ENCODE measurements at regions not wholly inside any gene's neighbourhood (a gene's known extent, or its start where the extent isn't known, plus 50 kb on each side); places are given as distances from the start of the nearest gene placed in this dataset.

DNA sequence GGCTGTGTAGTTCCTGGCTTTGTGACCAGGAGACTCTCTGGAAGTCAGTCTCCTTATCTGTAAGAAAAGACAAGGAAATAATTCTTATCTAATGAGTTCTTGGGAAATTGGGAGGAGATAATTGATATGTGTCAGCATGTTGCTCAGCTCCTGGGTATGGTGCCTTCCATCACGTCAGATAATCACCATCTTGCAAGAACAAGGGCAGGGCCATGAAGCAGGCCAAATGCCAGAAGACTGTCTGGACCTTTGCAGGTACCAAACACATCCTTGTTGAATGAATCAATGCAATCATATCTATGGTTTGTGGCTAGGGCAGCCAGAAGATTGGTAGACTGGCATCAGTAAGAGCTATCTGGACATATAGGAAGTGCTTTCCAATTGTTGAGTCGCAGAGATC, 473.5 kb downstream of the TNS1 start:
- Mint-ChIP-seq H3K27ac (no peak overlapping the region), H3K4me1 (peaks cover 3% of the 10 kb centered on the region; the same call in 1 of the 3 replicates), H3K36me3 (ENCODE audit: low read depth) (no peaks in the 10 kb centered on the region), H3K4me3 (no peak overlapping the region), H3K9me3 (no peaks in the 10 kb centered on the region), H3K27me3 (ENCODE audit: insufficient read depth, low read depth, poor library complexity) (peaks cover 2% of the 10 kb centered on the region)
- Histone ChIP-seq H3K4me2 (no peak overlapping the region), H4K20me1 (replicated peaks; ENCODE audit: insufficient read depth) (no peaks in the 10 kb centered on the region), H2AFZ (no peak overlapping the region), H3K36me3 (ENCODE audit: insufficient read depth) (no peaks in the 10 kb centered on the region), H3K27ac (ENCODE audit: low read depth) (no peak overlapping the region), H3K27me3 (ENCODE audit: insufficient read depth) (no peaks in the 10 kb centered on the region), H3F3A (replicated peaks; ENCODE audit: low read depth) (no peaks in the 10 kb centered on the region), H3K79me2 (replicated peaks; ENCODE audit: insufficient read depth) (no peaks in the 10 kb centered on the region), H3K4me3 (no peak overlapping the region), H3K9me2 (ENCODE audit: insufficient read depth) (peaks cover 10% of the 10 kb centered on the region; the same call in 1 of the 2 replicates), H3K4me1 (ENCODE audit: insufficient read depth) (no peaks in the 10 kb centered on the region)
- DNase-seq (ENCODE audit: low spot score) (no peak), ATAC-seq (no peak)
- TF ChIP-seq STAT1 (IDR thresholded peaks at IDR 0.05; ENCODE audit: unreplicated experiment): no peak
- TF ChIP-seq POLR2AphosphoS5 (IDR thresholded peaks at IDR 0.05; ENCODE audit: low read depth): no peak
- TF ChIP-seq EZH2 (IDR thresholded peaks at IDR 0.05; ENCODE audit: low read depth, unreplicated experiment): no peak
- no peak for TF ChIP-seq EZH2phosphoT487 (IDR thresholded peaks at IDR 0.05; ENCODE audit: unreplicated experiment)
- no peak for TF ChIP-seq ZNF331 (CRISPR knock-in tag; IDR thresholded peaks at IDR 0.05; ENCODE audit: low read depth)
- no peak for TF ChIP-seq ZNF114 (CRISPR knock-in tag; IDR thresholded peaks at IDR 0.05)
- TF ChIP-seq CREB1 (CRISPR knock-in tag; IDR thresholded peaks at IDR 0.05; ENCODE audit: low read depth): no peak
- TF ChIP-seq, protein P1, sequence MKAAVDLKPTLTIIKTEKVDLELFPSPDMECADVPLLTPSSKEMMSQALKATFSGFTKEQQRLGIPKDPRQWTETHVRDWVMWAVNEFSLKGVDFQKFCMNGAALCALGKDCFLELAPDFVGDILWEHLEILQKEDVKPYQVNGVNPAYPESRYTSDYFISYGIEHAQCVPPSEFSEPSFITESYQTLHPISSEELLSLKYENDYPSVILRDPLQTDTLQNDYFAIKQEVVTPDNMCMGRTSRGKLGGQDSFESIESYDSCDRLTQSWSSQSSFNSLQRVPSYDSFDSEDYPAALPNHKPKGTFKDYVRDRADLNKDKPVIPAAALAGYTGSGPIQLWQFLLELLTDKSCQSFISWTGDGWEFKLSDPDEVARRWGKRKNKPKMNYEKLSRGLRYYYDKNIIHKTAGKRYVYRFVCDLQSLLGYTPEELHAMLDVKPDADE (IDR thresholded peaks at IDR 0.05): no peak
- TF ChIP-seq NANOG (IDR thresholded peaks at IDR 0.05; ENCODE audit: borderline replicate concordance): no peak
- TF ChIP-seq, protein P2, sequence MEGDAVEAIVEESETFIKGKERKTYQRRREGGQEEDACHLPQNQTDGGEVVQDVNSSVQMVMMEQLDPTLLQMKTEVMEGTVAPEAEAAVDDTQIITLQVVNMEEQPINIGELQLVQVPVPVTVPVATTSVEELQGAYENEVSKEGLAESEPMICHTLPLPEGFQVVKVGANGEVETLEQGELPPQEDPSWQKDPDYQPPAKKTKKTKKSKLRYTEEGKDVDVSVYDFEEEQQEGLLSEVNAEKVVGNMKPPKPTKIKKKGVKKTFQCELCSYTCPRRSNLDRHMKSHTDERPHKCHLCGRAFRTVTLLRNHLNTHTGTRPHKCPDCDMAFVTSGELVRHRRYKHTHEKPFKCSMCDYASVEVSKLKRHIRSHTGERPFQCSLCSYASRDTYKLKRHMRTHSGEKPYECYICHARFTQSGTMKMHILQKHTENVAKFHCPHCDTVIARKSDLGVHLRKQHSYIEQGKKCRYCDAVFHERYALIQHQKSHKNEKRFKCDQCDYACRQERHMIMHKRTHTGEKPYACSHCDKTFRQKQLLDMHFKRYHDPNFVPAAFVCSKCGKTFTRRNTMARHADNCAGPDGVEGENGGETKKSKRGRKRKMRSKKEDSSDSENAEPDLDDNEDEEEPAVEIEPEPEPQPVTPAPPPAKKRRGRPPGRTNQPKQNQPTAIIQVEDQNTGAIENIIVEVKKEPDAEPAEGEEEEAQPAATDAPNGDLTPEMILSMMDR (conservative IDR thresholded peaks at IDR 0.05; ENCODE audit: low read depth in 2 of 2): no peak
- TF ChIP-seq, protein P3, sequence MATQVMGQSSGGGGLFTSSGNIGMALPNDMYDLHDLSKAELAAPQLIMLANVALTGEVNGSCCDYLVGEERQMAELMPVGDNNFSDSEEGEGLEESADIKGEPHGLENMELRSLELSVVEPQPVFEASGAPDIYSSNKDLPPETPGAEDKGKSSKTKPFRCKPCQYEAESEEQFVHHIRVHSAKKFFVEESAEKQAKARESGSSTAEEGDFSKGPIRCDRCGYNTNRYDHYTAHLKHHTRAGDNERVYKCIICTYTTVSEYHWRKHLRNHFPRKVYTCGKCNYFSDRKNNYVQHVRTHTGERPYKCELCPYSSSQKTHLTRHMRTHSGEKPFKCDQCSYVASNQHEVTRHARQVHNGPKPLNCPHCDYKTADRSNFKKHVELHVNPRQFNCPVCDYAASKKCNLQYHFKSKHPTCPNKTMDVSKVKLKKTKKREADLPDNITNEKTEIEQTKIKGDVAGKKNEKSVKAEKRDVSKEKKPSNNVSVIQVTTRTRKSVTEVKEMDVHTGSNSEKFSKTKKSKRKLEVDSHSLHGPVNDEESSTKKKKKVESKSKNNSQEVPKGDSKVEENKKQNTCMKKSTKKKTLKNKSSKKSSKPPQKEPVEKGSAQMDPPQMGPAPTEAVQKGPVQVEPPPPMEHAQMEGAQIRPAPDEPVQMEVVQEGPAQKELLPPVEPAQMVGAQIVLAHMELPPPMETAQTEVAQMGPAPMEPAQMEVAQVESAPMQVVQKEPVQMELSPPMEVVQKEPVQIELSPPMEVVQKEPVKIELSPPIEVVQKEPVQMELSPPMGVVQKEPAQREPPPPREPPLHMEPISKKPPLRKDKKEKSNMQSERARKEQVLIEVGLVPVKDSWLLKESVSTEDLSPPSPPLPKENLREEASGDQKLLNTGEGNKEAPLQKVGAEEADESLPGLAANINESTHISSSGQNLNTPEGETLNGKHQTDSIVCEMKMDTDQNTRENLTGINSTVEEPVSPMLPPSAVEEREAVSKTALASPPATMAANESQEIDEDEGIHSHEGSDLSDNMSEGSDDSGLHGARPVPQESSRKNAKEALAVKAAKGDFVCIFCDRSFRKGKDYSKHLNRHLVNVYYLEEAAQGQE (IDR thresholded peaks at IDR 0.05; ENCODE audit: unreplicated experiment): no peak
- TF ChIP-seq, protein P4, sequence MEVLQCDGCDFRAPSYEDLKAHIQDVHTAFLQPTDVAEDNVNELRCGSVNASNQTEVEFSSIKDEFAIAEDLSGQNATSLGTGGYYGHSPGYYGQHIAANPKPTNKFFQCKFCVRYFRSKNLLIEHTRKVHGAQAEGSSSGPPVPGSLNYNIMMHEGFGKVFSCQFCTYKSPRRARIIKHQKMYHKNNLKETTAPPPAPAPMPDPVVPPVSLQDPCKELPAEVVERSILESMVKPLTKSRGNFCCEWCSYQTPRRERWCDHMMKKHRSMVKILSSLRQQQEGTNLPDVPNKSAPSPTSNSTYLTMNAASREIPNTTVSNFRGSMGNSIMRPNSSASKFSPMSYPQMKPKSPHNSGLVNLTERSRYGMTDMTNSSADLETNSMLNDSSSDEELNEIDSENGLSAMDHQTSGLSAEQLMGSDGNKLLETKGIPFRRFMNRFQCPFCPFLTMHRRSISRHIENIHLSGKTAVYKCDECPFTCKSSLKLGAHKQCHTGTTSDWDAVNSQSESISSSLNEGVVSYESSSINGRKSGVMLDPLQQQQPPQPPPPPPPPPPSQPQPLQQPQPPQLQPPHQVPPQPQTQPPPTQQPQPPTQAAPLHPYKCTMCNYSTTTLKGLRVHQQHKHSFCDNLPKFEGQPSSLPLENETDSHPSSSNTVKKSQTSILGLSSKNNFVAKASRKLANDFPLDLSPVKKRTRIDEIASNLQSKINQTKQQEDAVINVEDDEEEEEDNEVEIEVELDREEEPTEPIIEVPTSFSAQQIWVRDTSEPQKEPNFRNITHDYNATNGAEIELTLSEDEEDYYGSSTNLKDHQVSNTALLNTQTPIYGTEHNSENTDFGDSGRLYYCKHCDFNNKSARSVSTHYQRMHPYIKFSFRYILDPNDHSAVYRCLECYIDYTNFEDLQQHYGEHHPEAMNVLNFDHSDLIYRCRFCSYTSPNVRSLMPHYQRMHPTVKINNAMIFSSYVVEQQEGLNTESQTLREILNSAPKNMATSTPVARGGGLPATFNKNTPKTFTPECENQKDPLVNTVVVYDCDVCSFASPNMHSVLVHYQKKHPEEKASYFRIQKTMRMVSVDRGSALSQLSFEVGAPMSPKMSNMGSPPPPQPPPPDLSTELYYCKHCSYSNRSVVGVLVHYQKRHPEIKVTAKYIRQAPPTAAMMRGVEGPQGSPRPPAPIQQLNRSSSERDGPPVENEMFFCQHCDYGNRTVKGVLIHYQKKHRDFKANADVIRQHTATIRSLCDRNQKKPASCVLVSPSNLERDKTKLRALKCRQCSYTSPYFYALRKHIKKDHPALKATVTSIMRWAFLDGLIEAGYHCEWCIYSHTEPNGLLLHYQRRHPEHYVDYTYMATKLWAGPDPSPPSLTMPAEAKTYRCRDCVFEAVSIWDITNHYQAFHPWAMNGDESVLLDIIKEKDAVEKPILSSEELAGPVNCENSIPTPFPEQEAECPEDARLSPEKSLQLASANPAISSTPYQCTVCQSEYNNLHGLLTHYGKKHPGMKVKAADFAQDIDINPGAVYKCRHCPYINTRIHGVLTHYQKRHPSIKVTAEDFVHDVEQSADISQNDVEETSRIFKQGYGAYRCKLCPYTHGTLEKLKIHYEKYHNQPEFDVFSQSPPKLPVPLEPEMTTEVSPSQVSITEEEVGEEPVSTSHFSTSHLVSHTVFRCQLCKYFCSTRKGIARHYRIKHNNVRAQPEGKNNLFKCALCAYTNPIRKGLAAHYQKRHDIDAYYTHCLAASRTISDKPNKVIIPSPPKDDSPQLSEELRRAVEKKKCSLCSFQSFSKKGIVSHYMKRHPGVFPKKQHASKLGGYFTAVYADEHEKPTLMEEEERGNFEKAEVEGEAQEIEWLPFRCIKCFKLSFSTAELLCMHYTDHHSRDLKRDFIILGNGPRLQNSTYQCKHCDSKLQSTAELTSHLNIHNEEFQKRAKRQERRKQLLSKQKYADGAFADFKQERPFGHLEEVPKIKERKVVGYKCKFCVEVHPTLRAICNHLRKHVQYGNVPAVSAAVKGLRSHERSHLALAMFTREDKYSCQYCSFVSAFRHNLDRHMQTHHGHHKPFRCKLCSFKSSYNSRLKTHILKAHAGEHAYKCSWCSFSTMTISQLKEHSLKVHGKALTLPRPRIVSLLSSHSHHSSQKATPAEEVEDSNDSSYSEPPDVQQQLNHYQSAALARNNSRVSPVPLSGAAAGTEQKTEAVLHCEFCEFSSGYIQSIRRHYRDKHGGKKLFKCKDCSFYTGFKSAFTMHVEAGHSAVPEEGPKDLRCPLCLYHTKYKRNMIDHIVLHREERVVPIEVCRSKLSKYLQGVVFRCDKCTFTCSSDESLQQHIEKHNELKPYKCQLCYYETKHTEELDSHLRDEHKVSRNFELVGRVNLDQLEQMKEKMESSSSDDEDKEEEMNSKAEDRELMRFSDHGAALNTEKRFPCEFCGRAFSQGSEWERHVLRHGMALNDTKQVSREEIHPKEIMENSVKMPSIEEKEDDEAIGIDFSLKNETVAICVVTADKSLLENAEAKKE (CRISPR knock-in tag; IDR thresholded peaks at IDR 0.05): no peak
- TF ChIP-seq JUNB (IDR thresholded peaks at IDR 0.05; ENCODE audit: unreplicated experiment): no peak
